DND-41 (cell line): ENCODE measurements at regions not wholly inside any gene's neighbourhood (a gene's known extent, or its start where the extent isn't known, plus 50 kb on each side); places are given as distances from the start of the nearest gene placed in this dataset.

Source experiments
- EZH2 ChIP-seq: IDR thresholded peaks from 3 replicates; pipeline ENCODE4 v1.6.1; 2012; ENCODE audit warnings: borderline replicate concordance, low read depth, mild to moderate bottlenecking, moderate library complexity, low read length, inconsistent platforms; ENCODE audit not compliant: severe bottlenecking
- TF ChIP-seq, protein P1 (sequence below): IDR thresholded peaks from 2 replicates; pipeline ENCODE4 v1.5.1; 2012; ENCODE audit warnings: borderline replicate concordance, low read length, moderate library complexity, mild to moderate bottlenecking; ENCODE audit not compliant: poor library complexity, severe bottlenecking; ENCODE audit errors: extremely low read depth

DNA sequence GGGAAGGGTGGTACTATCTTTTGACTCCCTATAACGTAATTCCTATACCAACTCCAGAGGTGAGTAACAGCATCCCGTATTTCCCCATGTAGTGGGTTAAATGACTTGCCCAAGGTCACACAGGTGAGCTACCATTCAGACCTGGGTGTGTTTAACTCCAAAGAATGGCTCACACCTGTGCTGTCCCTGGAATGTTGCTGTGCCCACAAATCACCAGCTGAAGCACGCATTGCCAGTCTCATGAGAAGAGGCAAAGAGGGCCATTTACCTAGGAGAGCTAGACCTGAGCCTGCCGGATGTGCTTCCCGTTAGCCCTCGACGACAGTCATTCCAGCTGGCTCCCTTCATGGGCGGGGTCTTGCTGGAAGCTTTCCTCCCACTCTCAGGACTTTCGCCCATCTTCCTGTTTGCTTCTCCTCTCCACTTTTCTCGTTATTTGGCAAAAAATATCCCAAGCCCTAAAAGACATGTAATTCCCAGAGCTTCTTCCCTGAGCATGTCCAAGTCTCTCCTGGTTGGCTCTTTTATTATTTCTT is 106.6 kb upstream of the VASH1 start:
- TF ChIP-seq, protein P1, sequence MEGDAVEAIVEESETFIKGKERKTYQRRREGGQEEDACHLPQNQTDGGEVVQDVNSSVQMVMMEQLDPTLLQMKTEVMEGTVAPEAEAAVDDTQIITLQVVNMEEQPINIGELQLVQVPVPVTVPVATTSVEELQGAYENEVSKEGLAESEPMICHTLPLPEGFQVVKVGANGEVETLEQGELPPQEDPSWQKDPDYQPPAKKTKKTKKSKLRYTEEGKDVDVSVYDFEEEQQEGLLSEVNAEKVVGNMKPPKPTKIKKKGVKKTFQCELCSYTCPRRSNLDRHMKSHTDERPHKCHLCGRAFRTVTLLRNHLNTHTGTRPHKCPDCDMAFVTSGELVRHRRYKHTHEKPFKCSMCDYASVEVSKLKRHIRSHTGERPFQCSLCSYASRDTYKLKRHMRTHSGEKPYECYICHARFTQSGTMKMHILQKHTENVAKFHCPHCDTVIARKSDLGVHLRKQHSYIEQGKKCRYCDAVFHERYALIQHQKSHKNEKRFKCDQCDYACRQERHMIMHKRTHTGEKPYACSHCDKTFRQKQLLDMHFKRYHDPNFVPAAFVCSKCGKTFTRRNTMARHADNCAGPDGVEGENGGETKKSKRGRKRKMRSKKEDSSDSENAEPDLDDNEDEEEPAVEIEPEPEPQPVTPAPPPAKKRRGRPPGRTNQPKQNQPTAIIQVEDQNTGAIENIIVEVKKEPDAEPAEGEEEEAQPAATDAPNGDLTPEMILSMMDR = no peak
- no peak for TF ChIP-seq EZH2
